H1 (cell line): ENCODE measurements at regions not wholly inside any gene's neighbourhood (a gene's known extent, or its start where the extent isn't known, plus 50 kb on each side); places are given as distances from the start of the nearest gene placed in this dataset.

Source experiments
- CHD1 ChIP-seq: IDR thresholded peaks from 2 replicates; pipeline ENCODE4 v1.6.1; 2012; ENCODE audit warnings: low read depth, low read length, improper control_type of control experiment
- POU5F1 ChIP-seq: IDR thresholded peaks from 2 replicates; pipeline ENCODE4 v1.6.1; 2011; ENCODE audit warnings: low read depth, mild to moderate bottlenecking, low read length, moderate library complexity
- RAD21 ChIP-seq, 2 experiments: IDR thresholded peaks in 1 of 2; conservative IDR thresholded peaks in 1 of 2; 2 replicates each; pipeline ENCODE4 v1.6.1; 2011; ENCODE audit warnings: low read depth in 2 of 2, low read length in 2 of 2, improper control_type of control experiment in 1 of 2, inconsistent platforms in 1 of 2, mild to moderate bottlenecking in 1 of 2, moderate library complexity in 1 of 2
- RNF2 ChIP-seq: fragments of 200-900, 300-1000 bp; sonication (generic); IDR thresholded peaks from 2 replicates; pipeline ENCODE4 v1.7.1; 2016; ENCODE audit warnings: borderline replicate concordance, low read depth, mild to moderate bottlenecking, antibody characterized with exemption, low read length; ENCODE audit not compliant: poor library complexity, severe bottlenecking; ENCODE audit errors: missing control alignments
- SP1 ChIP-seq: IDR thresholded peaks from 2 replicates; pipeline ENCODE4 v1.6.1; 2011; ENCODE audit warnings: low read depth, low read length
- TF ChIP-seq, protein P1 (sequence below): IDR thresholded peaks from 2 replicates; pipeline ENCODE4 v1.6.1; 2011; ENCODE audit warnings: low read depth, mild to moderate bottlenecking, low read length; ENCODE audit not compliant: insufficient read depth

- TF ChIP-seq POU5F1 (no peak), CHD1 (no peak), RAD21 (IDR thresholded peaks at IDR 0.05 in 1 of 2, conservative IDR thresholded peaks at IDR 0.05 in 1 of 2; ENCODE audit: low read depth in 2 of 2, low read length in 2 of 2) (no peak), RNF2 (no peak), SP1 (no peak)
- TF ChIP-seq, protein P1, sequence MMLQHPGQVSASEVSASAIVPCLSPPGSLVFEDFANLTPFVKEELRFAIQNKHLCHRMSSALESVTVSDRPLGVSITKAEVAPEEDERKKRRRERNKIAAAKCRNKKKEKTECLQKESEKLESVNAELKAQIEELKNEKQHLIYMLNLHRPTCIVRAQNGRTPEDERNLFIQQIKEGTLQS, result no peak
Observed at GRCh38 chr7:96486681-96487080, 164.8 kb upstream of the SLC25A13 start (continued).
